AG10803 (cell line): ENCODE measurements at regions not wholly inside any gene's neighbourhood (a gene's known extent, or its start where the extent isn't known, plus 50 kb on each side); places are given as distances from the start of the nearest gene placed in this dataset.

Experiments
- DNase-seq: peaks from one replicate; pipeline ENCODE4 v3.0.0; 2010; ENCODE audit warnings: low read depth
- H3K4me3 ChIP-seq: 2 replicates; pipeline ENCODE4 v1.5.1; 2011; ENCODE audit warnings: mild to moderate bottlenecking, low read length, control low read depth
- CTCF ChIP-seq: conservative IDR thresholded peaks from 2 replicates; pipeline ENCODE4 v1.5.1; 2011; ENCODE audit warnings: mild to moderate bottlenecking, low read length, control low read depth, inconsistent platforms

DNA sequence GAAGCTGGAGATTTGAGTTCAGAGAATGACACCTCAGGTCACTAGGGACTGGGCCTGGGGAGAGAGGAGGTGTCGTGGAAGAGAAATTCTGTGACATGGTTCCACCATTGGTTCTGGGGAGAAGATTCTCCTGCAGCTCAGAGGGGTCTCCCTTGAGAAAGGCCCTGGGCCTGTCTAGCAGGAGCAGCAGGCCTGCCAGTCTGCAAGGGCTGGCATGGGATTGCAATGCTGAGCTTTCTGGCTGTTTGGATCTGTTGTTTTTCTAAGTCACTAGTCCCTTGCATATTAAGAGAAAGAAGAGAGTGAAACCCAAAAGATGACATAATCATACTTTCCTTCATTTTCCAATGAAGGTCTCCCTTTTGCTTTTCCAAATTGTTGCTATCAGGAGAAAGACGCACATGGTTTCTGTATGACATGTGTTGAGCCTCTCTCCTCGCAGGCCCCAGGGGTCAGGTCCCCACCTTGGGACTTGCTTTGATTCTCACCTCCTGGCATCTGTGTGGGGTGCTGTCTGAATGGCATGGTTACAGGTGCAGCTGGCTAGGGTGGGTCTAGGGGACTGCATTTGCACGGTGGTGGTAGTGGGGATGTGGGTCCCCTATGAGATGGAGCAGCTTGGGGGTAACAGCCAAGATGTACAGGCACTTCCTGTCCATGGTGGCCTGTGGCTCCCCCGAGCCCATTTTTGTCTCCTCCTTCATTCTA lies 117.8 kb downstream of the GLI2 start:
- TF ChIP-seq CTCF, result no peak
- no peak overlapping the region for H3K4me3 ChIP-seq
- no peak for DNase-seq

DNA sequence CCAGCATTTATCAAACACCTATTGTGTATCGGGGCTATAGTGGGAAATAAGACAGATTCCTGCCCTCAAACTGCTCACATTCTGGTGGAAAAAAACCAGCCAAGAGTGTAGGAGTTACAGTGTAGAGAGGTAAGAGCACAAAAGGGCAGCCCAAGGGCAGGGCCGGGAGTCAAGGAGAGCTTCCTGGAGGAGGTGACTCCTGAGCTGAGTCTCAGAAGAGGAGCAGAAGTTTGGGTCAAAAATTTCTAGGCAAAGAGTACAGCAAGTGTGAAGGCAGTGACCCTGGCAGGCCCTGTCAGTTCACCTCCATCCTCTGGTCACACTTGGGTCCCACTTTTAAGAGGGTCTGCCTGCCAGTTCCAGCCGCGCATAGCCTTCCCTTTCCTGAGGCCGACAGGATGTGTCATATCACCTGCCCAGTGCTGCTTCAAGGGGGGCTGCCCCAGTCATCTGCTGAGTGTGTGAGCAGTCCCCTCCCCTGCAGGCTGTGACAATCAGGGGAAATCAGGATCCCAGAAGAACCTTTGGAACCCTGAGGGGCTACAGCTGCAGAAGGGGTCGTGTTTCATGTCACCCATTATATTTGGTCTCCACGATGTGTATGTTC lies 118.4 kb downstream of the GLI2 start:
- TF ChIP-seq CTCF, result no peak
- DNase-seq, result no peak
- no peak overlapping the region for H3K4me3 ChIP-seq

- no peak overlapping the region for H3K4me3 ChIP-seq
- no peak for DNase-seq
- TF ChIP-seq CTCF, result no peak
These were observed 119.3 kb downstream of the GLI2 start for GRCh38 chr2:120854766-120855530.

DNA sequence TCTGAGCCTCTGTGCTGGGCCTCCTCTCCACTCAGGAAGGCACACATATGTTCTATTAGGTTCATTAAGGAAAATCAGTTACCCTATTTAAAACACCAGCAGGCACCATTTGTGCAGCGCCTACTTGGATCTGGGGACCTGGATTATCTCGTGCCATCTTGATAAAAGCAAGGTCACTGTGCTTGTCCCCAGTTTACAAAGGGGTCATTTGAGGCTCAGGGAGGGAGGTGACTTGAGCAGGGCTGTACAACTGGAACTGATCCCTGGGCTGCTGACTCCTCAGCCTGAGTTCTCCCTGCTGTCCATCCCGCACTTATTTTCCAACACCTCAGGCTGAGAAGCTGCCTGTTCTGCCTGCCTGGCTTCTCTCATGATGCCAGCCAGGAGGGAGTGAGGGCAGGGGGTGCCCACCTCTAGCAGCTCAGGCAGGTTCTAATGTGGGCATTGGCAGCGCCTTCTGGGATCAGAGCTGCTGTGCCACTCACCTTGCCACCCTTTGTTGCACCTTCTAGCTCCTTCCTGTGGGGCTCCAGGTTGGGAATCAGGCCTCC lies 120.3 kb downstream of the GLI2 start:
- DNase-seq, result no peak
- no peak for TF ChIP-seq CTCF
- no peak overlapping the region for H3K4me3 ChIP-seq

GRCh38 chr2:120856421-120856862 lies 120.8 kb downstream of the GLI2 start:
- H3K4me3 ChIP-seq, result no peak overlapping the region
- DNase-seq, result peak; percentile 78
- TF ChIP-seq CTCF, result peak; percentile 65

- no peak for TF ChIP-seq CTCF
- no peak overlapping the region for H3K4me3 ChIP-seq
- DNase-seq, result no peak
These were observed 121.8 kb downstream of the GLI2 start for GRCh38 chr2:120857422-120857821.

DNA sequence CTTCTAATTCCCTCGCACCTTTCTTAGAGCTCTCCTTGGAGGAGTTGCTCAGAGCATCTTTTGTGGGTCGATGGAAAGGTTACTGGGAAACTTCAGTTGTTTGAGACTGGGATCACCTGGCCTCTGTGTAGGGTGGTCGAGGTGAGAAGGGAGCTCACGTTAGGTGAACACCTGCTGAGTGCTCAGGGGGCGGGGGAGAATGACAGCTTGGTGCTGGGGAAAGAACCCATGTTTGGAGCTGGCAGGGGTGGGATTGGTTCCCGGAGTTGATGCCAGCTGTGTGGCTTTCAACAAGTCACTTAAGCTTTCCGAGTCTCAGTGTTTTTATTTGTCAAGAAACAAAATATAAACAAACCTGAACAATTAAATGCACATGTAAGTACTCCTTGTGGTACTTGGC lies 122.3 kb downstream of the GLI2 start:
- no peak for TF ChIP-seq CTCF
- H3K4me3 ChIP-seq, result no peak overlapping the region
- no peak for DNase-seq
